Uterus (tissue), 2 donors: ENCODE measurements at regions not wholly inside any gene's neighbourhood (a gene's known extent, or its start where the extent isn't known, plus 50 kb on each side); places are given as distances from the start of the nearest gene placed in this dataset.

Experiments used
- POLR2A ChIP-seq, 2 donors: fragments of 450-650 bp; IDR thresholded peaks; one replicate each; pipeline ENCODE4 v1.6.1; 2016; ENCODE audit warnings: antibody characterized with exemption in 2 of 2, mild to moderate bottlenecking in 1 of 2, moderate library complexity in 1 of 2
- TF ChIP-seq, protein P1 (sequence below), 4 experiments: fragments of 200-600 bp in 2 of 4; fragments of 450-650 bp in 2 of 4; sonication (generic) in 2 of 4; IDR thresholded peaks; one replicate each; pipeline ENCODE4 v1.5.1; 2016 to 2019; ENCODE audit warnings: antibody characterized with exemption in 4 of 4, mild to moderate bottlenecking in 2 of 4, moderate library complexity in 1 of 4

DNA sequence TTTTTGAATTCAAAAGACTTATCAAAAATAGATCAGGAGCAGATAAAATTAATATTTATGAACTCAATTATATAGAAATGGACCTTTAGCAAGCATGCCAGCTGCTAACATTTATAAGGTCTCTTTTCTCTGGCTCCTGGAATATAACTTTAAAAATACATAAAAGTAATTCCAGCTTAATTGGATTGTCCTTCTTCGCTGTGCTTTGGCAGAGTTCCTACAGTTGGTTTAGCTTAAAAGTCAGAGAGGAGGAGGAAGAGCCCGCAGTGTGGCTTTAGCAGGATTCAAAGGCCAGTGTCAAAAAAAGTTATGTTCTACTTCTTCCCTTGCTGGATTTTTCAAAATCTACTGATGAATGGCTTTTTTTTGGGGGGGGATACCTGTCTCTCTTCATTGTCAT lies 1484.9 kb upstream of the TMEM132C start:
- TF ChIP-seq, protein P1, sequence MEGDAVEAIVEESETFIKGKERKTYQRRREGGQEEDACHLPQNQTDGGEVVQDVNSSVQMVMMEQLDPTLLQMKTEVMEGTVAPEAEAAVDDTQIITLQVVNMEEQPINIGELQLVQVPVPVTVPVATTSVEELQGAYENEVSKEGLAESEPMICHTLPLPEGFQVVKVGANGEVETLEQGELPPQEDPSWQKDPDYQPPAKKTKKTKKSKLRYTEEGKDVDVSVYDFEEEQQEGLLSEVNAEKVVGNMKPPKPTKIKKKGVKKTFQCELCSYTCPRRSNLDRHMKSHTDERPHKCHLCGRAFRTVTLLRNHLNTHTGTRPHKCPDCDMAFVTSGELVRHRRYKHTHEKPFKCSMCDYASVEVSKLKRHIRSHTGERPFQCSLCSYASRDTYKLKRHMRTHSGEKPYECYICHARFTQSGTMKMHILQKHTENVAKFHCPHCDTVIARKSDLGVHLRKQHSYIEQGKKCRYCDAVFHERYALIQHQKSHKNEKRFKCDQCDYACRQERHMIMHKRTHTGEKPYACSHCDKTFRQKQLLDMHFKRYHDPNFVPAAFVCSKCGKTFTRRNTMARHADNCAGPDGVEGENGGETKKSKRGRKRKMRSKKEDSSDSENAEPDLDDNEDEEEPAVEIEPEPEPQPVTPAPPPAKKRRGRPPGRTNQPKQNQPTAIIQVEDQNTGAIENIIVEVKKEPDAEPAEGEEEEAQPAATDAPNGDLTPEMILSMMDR (IDR thresholded peaks at IDR 0.05), result no peak
- TF ChIP-seq POLR2A (IDR thresholded peaks at IDR 0.05), result no peak
